ENCODE measurements at regions not wholly inside any gene's neighbourhood (a gene's known extent, or its start where the extent isn't known, plus 50 kb on each side); places are given as distances from the start of the nearest gene placed in this dataset.

DNA sequence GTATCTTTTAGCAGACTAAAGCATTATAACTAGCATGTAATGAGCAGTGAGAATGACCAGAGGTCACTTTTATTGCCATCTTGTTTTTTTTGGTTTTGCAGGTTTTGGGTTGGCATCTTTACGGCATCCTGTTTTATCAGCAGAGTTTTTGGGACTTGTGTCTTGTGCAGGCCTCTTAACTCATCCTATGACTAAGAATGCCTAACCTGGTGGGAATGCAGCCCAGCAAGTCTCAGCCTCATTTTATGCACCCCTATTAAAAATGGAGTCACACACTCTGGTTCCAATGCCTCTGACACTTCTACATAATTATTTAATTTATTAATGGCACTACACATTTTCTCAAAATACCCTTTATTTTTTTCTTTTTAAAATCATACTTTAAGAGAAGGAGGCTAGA, 726.5 kb upstream of the RIOK2 start:
- no peaks in the 10 kb centered on the region for H3K27me3 ChIP-seq (ENCODE audit: control insufficient read depth in 3 of 3, insufficient read depth in 3 of 3, low read length in 2 of 3)
- no peaks in the 10 kb centered on the region for H3K4me1 ChIP-seq (ENCODE audit: control insufficient read depth in 5 of 5, insufficient read depth in 5 of 5, low read length in 5 of 5)
- ATAC-seq (ENCODE audit: insufficient read depth, low FRiP score) = no peak
- 96 to 98% methylated on average over 1 of the region's 1 CpG for WGBS, 2 donors
- peaks cover 0 to under 1% (median 0%) of the 10 kb centered on the region in 4 donors for H3K9me3 ChIP-seq (ENCODE audit: control insufficient read depth in 4 of 4, insufficient read depth in 3 of 4, low read length in 3 of 4)
- no peak overlapping the region for H3K4me3 ChIP-seq
- DNase-seq = no peak
- no peak overlapping the region for H3K9ac ChIP-seq (ENCODE audit: insufficient read depth in 1 of 2, low read length in 2 of 2)
- TF ChIP-seq CTCF (IDR thresholded peaks at IDR 0.05; ENCODE audit: control extremely low read depth, extremely low read depth) = no peak
- no peaks in the 10 kb centered on the region for H3K36me3 ChIP-seq (ENCODE audit: control insufficient read depth in 4 of 4, insufficient read depth in 4 of 4, low read length in 4 of 4)
- H3K27ac ChIP-seq (ENCODE audit: low read depth in 1 of 2, low read length in 1 of 2) = no peak overlapping the region

- Histone ChIP-seq H3K9ac (ENCODE audit: insufficient read depth in 1 of 2, low read length in 2 of 2) (no peak overlapping the region), H3K27ac (ENCODE audit: low read depth in 1 of 2, low read length in 1 of 2) (no peak overlapping the region), H3K27me3 (ENCODE audit: control insufficient read depth in 3 of 3, insufficient read depth in 3 of 3, low read length in 2 of 3) (no peaks in the 10 kb centered on the region), H3K4me3 (no peak overlapping the region), H3K36me3 (ENCODE audit: control insufficient read depth in 4 of 4, insufficient read depth in 4 of 4, low read length in 4 of 4) (no peaks in the 10 kb centered on the region), H3K9me3 (ENCODE audit: control insufficient read depth in 4 of 4, insufficient read depth in 3 of 4, low read length in 3 of 4) (no peaks in the 10 kb centered on the region), H3K4me1 (ENCODE audit: control insufficient read depth in 5 of 5, insufficient read depth in 5 of 5, low read length in 5 of 5) (no peaks in the 10 kb centered on the region)
- DNase-seq (no peak), ATAC-seq (ENCODE audit: insufficient read depth, low FRiP score) (no peak)
- TF ChIP-seq CTCF (IDR thresholded peaks at IDR 0.05; ENCODE audit: control extremely low read depth, extremely low read depth) = no peak
- 86 to 88% methylated on average over 1 of the region's 1 CpG for WGBS, 2 donors
Observed at GRCh38 chr5:97914483-97914882, 731.4 kb upstream of the RIOK2 start.

DNA sequence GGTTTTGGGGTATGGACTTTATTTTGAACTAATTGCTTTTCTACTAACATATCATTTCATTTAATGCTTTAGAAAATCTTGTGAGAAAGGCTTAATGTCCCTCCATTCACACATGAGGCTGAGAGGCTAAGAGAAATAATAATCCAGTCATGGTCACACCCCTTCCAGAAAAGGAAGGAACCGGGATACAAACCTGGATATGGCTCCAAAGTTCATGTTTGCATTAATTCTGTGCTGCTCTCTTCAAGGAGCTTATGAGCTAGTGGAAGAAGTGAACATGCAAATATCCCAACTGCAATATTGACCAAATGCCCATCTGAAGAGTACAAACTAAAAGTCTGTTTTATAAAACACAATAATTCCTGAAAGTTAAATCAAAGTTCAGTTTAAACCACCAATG, 732.1 kb upstream of the RIOK2 start:
- no peak for TF ChIP-seq CTCF (IDR thresholded peaks at IDR 0.05; ENCODE audit: control extremely low read depth, extremely low read depth)
- ATAC-seq (ENCODE audit: insufficient read depth, low FRiP score) (no peak), DNase-seq (no peak)
- no peak overlapping the region for H3K4me3 ChIP-seq
- H3K9ac ChIP-seq (ENCODE audit: insufficient read depth in 1 of 2, low read length in 2 of 2) = no peak overlapping the region
- WGBS, 2 donors = 65 to 68% methylated on average over 1 of the region's 1 CpG
- no peaks in the 10 kb centered on the region for H3K4me1 ChIP-seq (ENCODE audit: control insufficient read depth in 5 of 5, insufficient read depth in 5 of 5, low read length in 5 of 5)
- H3K9me3 ChIP-seq (ENCODE audit: control insufficient read depth in 4 of 4, insufficient read depth in 3 of 4, low read length in 3 of 4) = no peaks in the 10 kb centered on the region
- no peak overlapping the region for H3K27ac ChIP-seq (ENCODE audit: low read depth in 1 of 2, low read length in 1 of 2)
- no peaks in the 10 kb centered on the region for H3K36me3 ChIP-seq (ENCODE audit: control insufficient read depth in 4 of 4, insufficient read depth in 4 of 4, low read length in 4 of 4)
- no peaks in the 10 kb centered on the region for H3K27me3 ChIP-seq (ENCODE audit: control insufficient read depth in 3 of 3, insufficient read depth in 3 of 3, low read length in 2 of 3)

DNA sequence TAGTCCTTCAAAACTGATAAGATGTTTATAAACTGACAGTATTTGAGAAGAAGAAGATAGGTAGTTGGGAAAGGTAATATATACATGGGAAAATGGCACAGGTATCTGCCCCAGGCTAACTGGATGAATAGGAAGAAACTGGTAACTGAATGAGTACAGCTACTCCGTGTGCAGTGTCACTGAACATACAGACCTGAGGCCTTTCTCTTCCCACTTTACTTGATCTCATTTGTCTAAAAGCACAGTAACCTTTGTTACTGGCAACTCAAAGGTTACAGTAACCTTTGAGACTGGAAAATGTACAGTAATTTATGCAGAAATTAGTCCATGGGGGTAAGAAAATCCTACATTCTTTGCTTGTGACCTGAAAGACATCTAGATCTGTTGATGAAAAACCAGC, 735.0 kb upstream of the RIOK2 start:
- TF ChIP-seq CTCF (IDR thresholded peaks at IDR 0.05; ENCODE audit: control extremely low read depth, extremely low read depth) = no peak
- ATAC-seq (ENCODE audit: insufficient read depth, low FRiP score) (no peak), DNase-seq (no peak)
- no peak overlapping the region for H3K9ac ChIP-seq (ENCODE audit: insufficient read depth in 1 of 2, low read length in 2 of 2)
- H3K9me3 ChIP-seq (ENCODE audit: control insufficient read depth in 4 of 4, insufficient read depth in 3 of 4, low read length in 3 of 4) = no peaks in the 10 kb centered on the region
- H3K27me3 ChIP-seq (ENCODE audit: control insufficient read depth in 3 of 3, insufficient read depth in 3 of 3, low read length in 2 of 3) = no peaks in the 10 kb centered on the region
- 83 to 93% methylated on average over 1 of the region's 1 CpG for WGBS, 2 donors
- H3K27ac ChIP-seq (ENCODE audit: low read depth in 1 of 2, low read length in 1 of 2) = no peak overlapping the region
- no peaks in the 10 kb centered on the region for H3K36me3 ChIP-seq (ENCODE audit: control insufficient read depth in 4 of 4, insufficient read depth in 4 of 4, low read length in 4 of 4)
- H3K4me3 ChIP-seq = no peak overlapping the region
- H3K4me1 ChIP-seq (ENCODE audit: control insufficient read depth in 5 of 5, insufficient read depth in 5 of 5, low read length in 5 of 5) = no peaks in the 10 kb centered on the region

All from lung (tissue), 11 donors.